Tibial nerve (tissue), 4 donors: ENCODE measurements at regions not wholly inside any gene's neighbourhood (a gene's known extent, or its start where the extent isn't known, plus 50 kb on each side); places are given as distances from the start of the nearest gene placed in this dataset.

Experiments used
- DNase-seq, 2 donors: peaks; one replicate each; pipeline ENCODE4 v3.0.0-alpha.2; 2019; ENCODE audit warnings: low spot score in 2 of 2
- H3K27ac ChIP-seq, 4 donors: fragments of 200-600 bp; sonication (generic) in 3 of 4; one replicate each; pipeline ENCODE4 v1.5.1; 2017 to 2019; ENCODE audit warnings: mild to moderate bottlenecking in 1 of 4
- H3K27me3 ChIP-seq, 2 donors: fragments of 200-600 bp; sonication (generic) in 1 of 2; one replicate each; pipeline versions ENCODE4 v1.5.1 to v1.6.0; 2017 to 2019
- H3K36me3 ChIP-seq, 3 donors: fragments of 200-600 bp; sonication (generic); one replicate each; pipeline ENCODE4 v1.5.1; 2018 to 2019
- H3K4me1 ChIP-seq, 4 donors: fragments of 200-600 bp; sonication (generic) in 3 of 4; one replicate each; pipeline ENCODE4 v1.5.1; 2017 to 2019
- H3K4me3 ChIP-seq, 4 donors: fragments of 200-600 bp; sonication (generic) in 3 of 4; one replicate each; pipeline ENCODE4 v1.5.1; 2017 to 2019; ENCODE audit warnings: mild to moderate bottlenecking in 1 of 4, moderate library complexity in 1 of 4
- H3K9me3 ChIP-seq, 4 donors: fragments of 200-600 bp; sonication (generic) in 3 of 4; one replicate each; pipeline ENCODE4 v1.5.1; 2017 to 2019
- EP300 ChIP-seq, 2 donors: sonication (generic); formaldehyde crosslinking; IDR thresholded peaks; one replicate each; pipeline ENCODE4 v1.6.1; 2017; ENCODE audit warnings: antibody characterized with exemption in 2 of 2, mild to moderate bottlenecking in 1 of 2
- POLR2A ChIP-seq, 2 donors: fragments of 450-650 bp; IDR thresholded peaks; one replicate each; pipeline ENCODE4 v1.6.1; 2017; ENCODE audit warnings: antibody characterized with exemption in 2 of 2, mild to moderate bottlenecking in 2 of 2, moderate library complexity in 2 of 2
- WGBS, 2 donors: methylation state at CpG; one replicate each; pipeline ENCODE4 v1.1.5; 2018; 5-methylcytosine and 5-hydroxymethylcytosine counted together
- TF ChIP-seq, protein P1 (sequence below), 5 experiments: fragments of 200-600 bp in 3 of 5; fragments of 450-650 bp in 2 of 5; sonication (generic) in 3 of 5; IDR thresholded peaks; one replicate each; pipeline ENCODE4 v1.5.1; 2016 to 2019; ENCODE audit warnings: antibody characterized with exemption in 5 of 5, mild to moderate bottlenecking in 3 of 5, moderate library complexity in 2 of 5

GRCh38 chr9:99445371-99445891, 223.3 kb downstream of the SEC61B start:
- TF ChIP-seq EP300 (IDR thresholded peaks at IDR 0.05) = peak in 1 of 2 donors; percentile 33
- TF ChIP-seq POLR2A (IDR thresholded peaks at IDR 0.05) = no peak
- no peak overlapping the region for H3K4me3 ChIP-seq
- peak in 1 of 2 donors; percentile 14 for DNase-seq
- no peaks in the 10 kb centered on the region for H3K36me3 ChIP-seq
- 67 to 82% methylated on average over 4 of the region's 4 CpGs for WGBS, 2 donors
- no peaks in the 10 kb centered on the region for H3K27me3 ChIP-seq
- H3K27ac ChIP-seq = no peak overlapping the region
- no peaks in the 10 kb centered on the region for H3K4me1 ChIP-seq
- peaks cover 0 to 5% (median 0%) of the 10 kb centered on the region in 4 donors for H3K9me3 ChIP-seq

DNA sequence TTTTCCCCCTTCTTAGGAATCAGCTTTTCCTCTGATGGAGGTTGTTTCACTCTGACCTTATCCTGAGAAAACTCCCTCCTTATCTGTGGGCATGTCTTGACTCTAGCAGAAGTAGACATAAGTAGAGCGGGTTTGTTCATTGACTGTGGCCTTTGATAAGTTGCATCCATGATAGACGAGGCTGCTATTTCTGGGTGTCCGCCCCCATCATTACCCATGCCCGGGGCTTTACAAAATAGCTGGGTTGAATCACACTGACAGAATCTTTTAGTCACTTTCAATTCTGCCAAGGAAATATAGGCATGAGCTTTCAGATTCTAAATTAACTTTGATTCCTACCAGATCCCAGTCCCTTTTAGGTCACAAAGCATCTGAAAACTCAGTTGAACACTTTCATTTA, 223.8 kb downstream of the SEC61B start:
- no peaks in the 10 kb centered on the region for H3K36me3 ChIP-seq
- no peak for DNase-seq
- WGBS, 2 donors = 53 to 70% methylated on average over 4 of the region's 4 CpGs
- no peaks in the 10 kb centered on the region for H3K4me1 ChIP-seq
- H3K4me3 ChIP-seq = no peak overlapping the region
- TF ChIP-seq, protein P1, sequence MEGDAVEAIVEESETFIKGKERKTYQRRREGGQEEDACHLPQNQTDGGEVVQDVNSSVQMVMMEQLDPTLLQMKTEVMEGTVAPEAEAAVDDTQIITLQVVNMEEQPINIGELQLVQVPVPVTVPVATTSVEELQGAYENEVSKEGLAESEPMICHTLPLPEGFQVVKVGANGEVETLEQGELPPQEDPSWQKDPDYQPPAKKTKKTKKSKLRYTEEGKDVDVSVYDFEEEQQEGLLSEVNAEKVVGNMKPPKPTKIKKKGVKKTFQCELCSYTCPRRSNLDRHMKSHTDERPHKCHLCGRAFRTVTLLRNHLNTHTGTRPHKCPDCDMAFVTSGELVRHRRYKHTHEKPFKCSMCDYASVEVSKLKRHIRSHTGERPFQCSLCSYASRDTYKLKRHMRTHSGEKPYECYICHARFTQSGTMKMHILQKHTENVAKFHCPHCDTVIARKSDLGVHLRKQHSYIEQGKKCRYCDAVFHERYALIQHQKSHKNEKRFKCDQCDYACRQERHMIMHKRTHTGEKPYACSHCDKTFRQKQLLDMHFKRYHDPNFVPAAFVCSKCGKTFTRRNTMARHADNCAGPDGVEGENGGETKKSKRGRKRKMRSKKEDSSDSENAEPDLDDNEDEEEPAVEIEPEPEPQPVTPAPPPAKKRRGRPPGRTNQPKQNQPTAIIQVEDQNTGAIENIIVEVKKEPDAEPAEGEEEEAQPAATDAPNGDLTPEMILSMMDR (IDR thresholded peaks at IDR 0.05) = no peak
- no peak for TF ChIP-seq POLR2A (IDR thresholded peaks at IDR 0.05)
- TF ChIP-seq EP300 (IDR thresholded peaks at IDR 0.05) = no peak
- peaks cover 0 to 3% (median 0%) of the 10 kb centered on the region in 4 donors for H3K9me3 ChIP-seq
- H3K27me3 ChIP-seq = no peaks in the 10 kb centered on the region
- H3K27ac ChIP-seq = no peak overlapping the region

GRCh38 chr9:99447951-99448350, 225.9 kb downstream of the SEC61B start:
- Histone ChIP-seq H3K27ac (no peak overlapping the region), H3K27me3 (no peaks in the 10 kb centered on the region), H3K4me1 (no peaks in the 10 kb centered on the region), H3K4me3 (no peak overlapping the region), H3K36me3 (no peaks in the 10 kb centered on the region), H3K9me3 (peaks cover 0 to 3% (median 0%) of the 10 kb centered on the region in 4 donors)
- TF ChIP-seq, protein P1 (IDR thresholded peaks at IDR 0.05) = no peak
- no peak for TF ChIP-seq EP300 (IDR thresholded peaks at IDR 0.05)
- no peak for TF ChIP-seq POLR2A (IDR thresholded peaks at IDR 0.05)
- no peak for DNase-seq

DNA sequence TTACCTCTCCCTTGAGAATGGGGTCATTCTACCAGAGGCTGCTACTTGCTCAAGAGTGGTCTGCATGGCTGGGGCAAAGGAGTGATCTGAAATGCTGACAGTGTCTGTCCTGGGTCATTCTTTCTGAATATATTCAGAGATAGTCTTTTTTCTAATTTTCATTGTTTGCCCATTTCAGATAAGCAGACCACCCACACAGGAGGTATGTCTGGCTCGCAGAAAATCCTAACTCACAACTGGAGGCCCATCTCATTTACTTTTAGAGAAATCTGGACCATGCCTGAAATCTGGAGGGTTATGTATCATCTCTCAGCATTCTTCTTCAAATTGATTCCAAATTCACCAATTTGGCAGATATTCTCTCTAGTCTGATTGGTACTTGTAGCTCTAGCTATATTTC, 227.6 kb downstream of the SEC61B start:
- TF ChIP-seq EP300 (IDR thresholded peaks at IDR 0.05) (no peak), POLR2A (IDR thresholded peaks at IDR 0.05) (no peak)
- TF ChIP-seq, protein P1 (IDR thresholded peaks at IDR 0.05) = no peak
- no peaks in the 10 kb centered on the region for H3K4me1 ChIP-seq
- H3K9me3 ChIP-seq = peaks cover 0 to 3% (median 0%) of the 10 kb centered on the region in 4 donors
- no peaks in the 10 kb centered on the region for H3K36me3 ChIP-seq
- H3K4me3 ChIP-seq = no peak overlapping the region
- H3K27ac ChIP-seq = no peak overlapping the region
- no peaks in the 10 kb centered on the region for H3K27me3 ChIP-seq
- no peak for DNase-seq
- 69 to 73% methylated on average over 1 of the region's 1 CpG for WGBS, 2 donors

- no peak for DNase-seq
- Histone ChIP-seq H3K9me3 (peaks cover 0 to 3% (median 0%) of the 10 kb centered on the region in 4 donors), H3K4me1 (no peaks in the 10 kb centered on the region), H3K27ac (no peak overlapping the region), H3K4me3 (no peak overlapping the region), H3K27me3 (no peaks in the 10 kb centered on the region), H3K36me3 (no peaks in the 10 kb centered on the region)
- TF ChIP-seq, protein P1 (IDR thresholded peaks at IDR 0.05) = no peak
- TF ChIP-seq POLR2A (IDR thresholded peaks at IDR 0.05) (no peak), EP300 (IDR thresholded peaks at IDR 0.05) (no peak)
- WGBS, 2 donors = 69 to 77% methylated on average over 4 of the region's 4 CpGs
Observed at GRCh38 chr9:99451112-99451606, 229.1 kb downstream of the SEC61B start.
